GM10248 (cell line): ENCODE measurements at regions not wholly inside any gene's neighbourhood (a gene's known extent, or its start where the extent isn't known, plus 50 kb on each side); places are given as distances from the start of the nearest gene placed in this dataset.

Experiments used
- CTCF ChIA-PET: fragments of 300-600 bp; sonication (Branson Sonifier 250); formaldehyde crosslinking; extraction: SDS; loops from one replicate; lab custom pipeline; 2021; ENCODE audit warnings: antibody characterized with exemption; lab: Yijun Ruan, JAX
- POLR2A ChIA-PET: fragments of 350-650 bp; sonication (Branson Sonifier 250); formaldehyde crosslinking; extraction: SDS; loops from one replicate; lab custom pipeline; 2020; ENCODE audit warnings: antibody characterized with exemption; lab: Yijun Ruan, JAX
- DNase-seq: peaks from one replicate; pipeline ENCODE4 v3.0.0; 2012; ENCODE audit errors: extremely low spot score
- TF ChIP-seq, protein P1 (sequence below): IDR thresholded peaks from 2 replicates; pipeline ENCODE4 v1.5.1; 2012; ENCODE audit warnings: mild to moderate bottlenecking, low read depth; ENCODE audit errors: extremely low read depth, missing control alignments, control extremely low read depth

DNA sequence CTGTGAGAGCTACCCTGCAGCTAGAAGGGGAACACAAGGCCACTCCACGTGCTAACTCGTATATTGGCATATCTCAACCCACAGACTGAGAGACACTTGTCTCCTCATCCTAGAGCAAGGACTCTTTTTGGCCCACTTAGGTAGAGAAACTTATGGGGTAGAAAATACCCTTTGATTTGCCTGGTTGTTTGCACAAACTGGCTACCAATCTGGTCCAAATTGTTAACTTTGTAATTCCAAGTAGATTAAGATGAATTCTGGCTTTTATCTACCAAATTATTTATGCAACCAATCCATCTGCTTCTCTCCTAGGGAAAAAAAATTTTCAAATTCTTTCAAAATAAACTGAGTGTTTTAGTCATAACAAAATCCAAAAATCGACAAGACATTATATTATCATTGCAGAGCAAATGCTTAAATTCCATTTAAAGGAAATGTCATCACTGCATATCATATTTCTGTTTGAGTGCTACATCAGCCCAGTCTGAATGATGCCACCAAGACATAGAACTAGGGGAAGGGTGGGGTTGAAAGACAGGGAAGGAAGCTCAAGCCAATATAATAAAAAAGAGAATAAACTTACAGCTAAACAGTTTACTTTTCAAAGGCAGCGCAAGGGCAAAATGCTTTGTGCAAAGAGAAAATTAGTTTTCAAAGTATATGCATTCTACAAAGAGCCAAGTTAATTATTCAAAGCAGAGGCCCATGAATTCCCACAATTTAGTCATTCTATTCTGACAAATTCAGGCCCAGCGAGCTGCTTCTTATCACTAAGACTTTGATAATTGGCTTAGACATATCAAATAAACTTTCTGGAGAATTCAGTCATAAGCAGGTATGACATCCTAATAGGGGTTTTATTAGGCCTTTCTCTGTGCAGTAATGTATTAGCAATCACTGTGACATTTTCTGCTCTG is 198.0 kb downstream of the CAAP1 start:
- CTCF ChIA-PET = interaction anchor here (0.8 kb wide), 1 partner anchor 10 kb away, joined by 3 read pairs; no protein-coding TSS in a partner anchor
- POLR2A ChIA-PET = no interaction called here
- no peak for DNase-seq
- TF ChIP-seq, protein P1, sequence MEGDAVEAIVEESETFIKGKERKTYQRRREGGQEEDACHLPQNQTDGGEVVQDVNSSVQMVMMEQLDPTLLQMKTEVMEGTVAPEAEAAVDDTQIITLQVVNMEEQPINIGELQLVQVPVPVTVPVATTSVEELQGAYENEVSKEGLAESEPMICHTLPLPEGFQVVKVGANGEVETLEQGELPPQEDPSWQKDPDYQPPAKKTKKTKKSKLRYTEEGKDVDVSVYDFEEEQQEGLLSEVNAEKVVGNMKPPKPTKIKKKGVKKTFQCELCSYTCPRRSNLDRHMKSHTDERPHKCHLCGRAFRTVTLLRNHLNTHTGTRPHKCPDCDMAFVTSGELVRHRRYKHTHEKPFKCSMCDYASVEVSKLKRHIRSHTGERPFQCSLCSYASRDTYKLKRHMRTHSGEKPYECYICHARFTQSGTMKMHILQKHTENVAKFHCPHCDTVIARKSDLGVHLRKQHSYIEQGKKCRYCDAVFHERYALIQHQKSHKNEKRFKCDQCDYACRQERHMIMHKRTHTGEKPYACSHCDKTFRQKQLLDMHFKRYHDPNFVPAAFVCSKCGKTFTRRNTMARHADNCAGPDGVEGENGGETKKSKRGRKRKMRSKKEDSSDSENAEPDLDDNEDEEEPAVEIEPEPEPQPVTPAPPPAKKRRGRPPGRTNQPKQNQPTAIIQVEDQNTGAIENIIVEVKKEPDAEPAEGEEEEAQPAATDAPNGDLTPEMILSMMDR = no peak

DNA sequence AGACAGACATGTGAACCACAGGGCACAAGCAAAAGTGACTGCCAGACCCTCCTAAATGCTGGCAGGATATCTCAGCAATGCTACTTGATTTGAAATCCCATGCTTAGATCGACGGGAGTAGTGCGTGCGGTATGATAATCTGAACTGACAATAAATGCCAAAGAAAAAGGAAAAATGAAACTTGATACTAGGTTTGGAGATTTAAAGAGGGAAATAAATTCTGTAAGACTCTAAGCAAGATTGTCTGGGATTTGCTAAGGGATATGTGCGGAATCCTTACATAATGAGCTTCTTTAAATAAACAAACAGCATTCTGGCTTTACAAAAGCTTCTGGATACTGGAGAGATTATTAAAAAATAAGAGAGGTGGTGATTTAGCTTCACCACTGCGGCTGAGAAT is 203.6 kb downstream of the CAAP1 start:
- TF ChIP-seq, protein P1 = no peak
- DNase-seq = no peak
- POLR2A ChIA-PET = no interaction called here
- CTCF ChIA-PET = interaction anchor here (1.0 kb wide), 1 partner anchor 12 kb away, joined by 3 read pairs; no protein-coding TSS in a partner anchor

DNA sequence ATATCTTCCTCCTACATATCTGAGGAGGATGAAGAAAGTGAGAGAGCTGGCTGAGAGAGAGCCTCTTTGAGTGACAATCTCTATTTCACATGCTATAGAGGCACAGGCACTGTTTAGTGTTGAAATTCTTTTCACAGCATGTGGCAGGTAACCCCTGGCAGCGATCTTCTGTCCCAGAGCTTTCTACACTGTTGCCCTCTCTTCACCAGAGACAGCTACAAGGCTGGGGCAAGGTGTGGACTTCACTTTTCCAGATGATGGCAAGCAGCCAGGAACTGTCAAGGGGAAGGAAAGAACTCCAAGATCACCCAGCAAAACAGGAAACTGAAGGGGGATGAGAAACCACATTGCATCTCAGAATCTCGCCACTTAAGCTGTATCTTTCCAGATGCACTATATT is 205.2 kb downstream of the CAAP1 start:
- ChIA-PET CTCF (interaction anchor here (1.0 kb wide), 1 partner anchor 22 kb away, joined by 3 read pairs; no protein-coding TSS in a partner anchor), POLR2A (no interaction called here)
- TF ChIP-seq, protein P1 = no peak
- no peak for DNase-seq

DNA sequence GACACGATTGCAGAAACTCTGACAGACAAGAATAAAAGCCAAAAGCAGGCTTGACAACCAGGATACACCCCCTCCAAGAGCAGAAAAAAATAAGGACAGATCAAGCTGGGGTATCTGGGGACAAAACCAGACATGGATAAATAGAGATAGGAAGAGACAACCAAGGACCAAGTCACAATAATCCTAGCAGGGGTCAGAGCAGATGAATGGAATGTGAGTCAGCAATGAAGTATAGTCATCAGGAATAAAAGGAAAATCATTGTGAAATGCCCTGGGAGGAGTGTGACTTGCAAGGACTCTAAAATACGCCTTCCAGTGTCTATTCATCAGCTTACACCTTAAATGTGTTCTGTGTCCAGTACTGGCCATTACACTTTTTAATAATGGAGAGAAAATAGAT is 206.8 kb downstream of the CAAP1 start:
- ChIA-PET CTCF (interaction anchor here (1.0 kb wide), 1 partner anchor 25 kb away, joined by 3 read pairs; no protein-coding TSS in a partner anchor), POLR2A (no interaction called here)
- TF ChIP-seq, protein P1 = no peak
- no peak for DNase-seq

DNA sequence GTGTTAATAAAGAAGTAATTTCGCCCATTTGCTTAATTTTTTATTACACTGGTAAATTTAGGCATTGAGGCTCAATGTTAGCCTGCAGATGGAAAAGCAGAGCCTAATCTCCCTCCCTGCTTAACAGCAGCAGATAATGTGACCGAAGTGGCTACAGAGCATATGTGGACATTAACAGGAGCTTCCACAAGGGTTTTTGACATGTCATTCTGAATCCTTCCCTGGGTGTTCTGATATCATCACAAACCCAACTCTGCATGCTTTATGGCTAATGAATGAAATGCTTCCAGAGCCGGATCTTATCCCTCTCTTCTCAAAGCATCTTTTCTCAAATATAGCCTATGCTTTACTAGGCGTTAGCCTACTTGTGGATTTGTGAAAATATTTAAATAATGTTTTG is 208.6 kb downstream of the CAAP1 start:
- DNase-seq = no peak
- TF ChIP-seq, protein P1 = no peak
- ChIA-PET CTCF (no interaction called here), POLR2A (no interaction called here)

DNA sequence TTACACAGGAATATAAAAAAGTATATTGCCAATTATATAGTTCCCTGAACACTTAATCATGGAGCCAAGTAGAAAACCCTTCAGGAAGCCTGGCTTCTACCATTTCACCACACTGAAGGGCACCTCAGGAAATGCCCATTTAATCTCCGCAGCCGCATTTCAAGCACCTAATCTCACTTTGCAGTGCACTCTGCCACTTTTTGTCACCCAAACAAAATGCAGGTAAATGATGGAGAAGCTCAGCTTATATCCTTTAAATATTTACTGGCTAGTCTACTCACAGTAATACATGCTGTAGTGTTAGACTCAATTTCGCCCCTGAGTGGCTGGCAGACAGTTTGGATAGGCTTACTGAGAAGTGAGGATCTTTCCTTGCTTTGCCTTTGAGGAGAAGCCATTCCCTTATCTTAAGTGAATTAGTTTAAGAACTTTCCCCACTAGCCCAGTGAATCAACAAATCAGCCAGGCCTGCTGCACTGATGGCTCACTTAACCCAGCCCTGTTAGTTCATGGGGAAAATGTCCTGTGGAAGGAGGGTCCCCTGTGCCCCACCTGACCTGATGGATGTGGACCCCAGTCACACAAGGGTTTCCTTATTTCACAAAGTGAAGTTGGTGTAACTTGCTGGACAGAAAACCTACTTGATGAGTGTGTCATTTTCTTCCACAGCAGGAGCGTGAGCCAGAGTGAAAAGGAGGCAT is 209.7 kb downstream of the CAAP1 start:
- CTCF ChIA-PET = no interaction called here
- POLR2A ChIA-PET = no interaction called here
- TF ChIP-seq, protein P1 = no peak
- DNase-seq = no peak
